NOMO-1 treated with DMSO at 0.1 percent for 48 hours (cell line): ENCODE measurements at regions not wholly inside any gene's neighbourhood (a gene's known extent, or its start where the extent isn't known, plus 50 kb on each side); places are given as distances from the start of the nearest gene placed in this dataset.

ENCODE experiments used
- DNase-seq: peaks from one replicate; lab custom pipeline; 2025; ENCODE audit not compliant: unreplicated experiment; lab: John Stamatoyannopoulos, UW

GRCh38 chrX:45788315-45788714 lies 587.6 kb upstream of the DIPK2B start:
- DNase-seq: no peak

GRCh38 chrX:45784590-45784989 lies 583.9 kb upstream of the DIPK2B start:
- DNase-seq: no peak

GRCh38 chrX:45783002-45783401 lies 582.3 kb upstream of the DIPK2B start:
- peak; percentile 40 for DNase-seq

- peak; percentile 56 for DNase-seq
These were observed 581.4 kb upstream of the DIPK2B start for GRCh38 chrX:45781901-45782553.

GRCh38 chrX:45778616-45779015 lies 577.9 kb upstream of the DIPK2B start:
- peak; percentile 90 for DNase-seq

GRCh38 chrX:45777366-45777765 lies 576.7 kb upstream of the DIPK2B start:
- no peak for DNase-seq

- DNase-seq: no peak
These were observed 574.8 kb upstream of the DIPK2B start for GRCh38 chrX:45775468-45775867.

- DNase-seq: no peak
These were observed 574.3 kb upstream of the DIPK2B start for GRCh38 chrX:45774961-45775360.

GRCh38 chrX:45773572-45773971 lies 572.9 kb upstream of the DIPK2B start:
- no peak for DNase-seq

- peak; percentile 47 for DNase-seq
These were observed 571.1 kb upstream of the DIPK2B start for GRCh38 chrX:45771560-45772340.

GRCh38 chrX:45771114-45771513 lies 570.4 kb upstream of the DIPK2B start:
- DNase-seq: no peak

GRCh38 chrX:45769761-45770582 lies 569.3 kb upstream of the DIPK2B start:
- peak; percentile 96 for DNase-seq

- DNase-seq: peak; percentile 46
These were observed 568.1 kb upstream of the DIPK2B start for GRCh38 chrX:45768666-45769236.

- DNase-seq: peak; percentile 78
These were observed 566.4 kb upstream of the DIPK2B start for GRCh38 chrX:45766981-45767501.

GRCh38 chrX:45765767-45766166 lies 565.1 kb upstream of the DIPK2B start:
- DNase-seq: no peak

- no peak for DNase-seq
These were observed 564.6 kb upstream of the DIPK2B start for GRCh38 chrX:45765281-45765680.

- peak; percentile 62 for DNase-seq
These were observed 562.3 kb upstream of the DIPK2B start for GRCh38 chrX:45762699-45763647.

GRCh38 chrX:45761920-45762319 lies 561.2 kb upstream of the DIPK2B start:
- no peak for DNase-seq

- no peak for DNase-seq
These were observed 559.6 kb upstream of the DIPK2B start for GRCh38 chrX:45760187-45760742.
